ENCODE measurements at regions not wholly inside any gene's neighbourhood (a gene's known extent, or its start where the extent isn't known, plus 50 kb on each side); places are given as distances from the start of the nearest gene placed in this dataset.

DNA sequence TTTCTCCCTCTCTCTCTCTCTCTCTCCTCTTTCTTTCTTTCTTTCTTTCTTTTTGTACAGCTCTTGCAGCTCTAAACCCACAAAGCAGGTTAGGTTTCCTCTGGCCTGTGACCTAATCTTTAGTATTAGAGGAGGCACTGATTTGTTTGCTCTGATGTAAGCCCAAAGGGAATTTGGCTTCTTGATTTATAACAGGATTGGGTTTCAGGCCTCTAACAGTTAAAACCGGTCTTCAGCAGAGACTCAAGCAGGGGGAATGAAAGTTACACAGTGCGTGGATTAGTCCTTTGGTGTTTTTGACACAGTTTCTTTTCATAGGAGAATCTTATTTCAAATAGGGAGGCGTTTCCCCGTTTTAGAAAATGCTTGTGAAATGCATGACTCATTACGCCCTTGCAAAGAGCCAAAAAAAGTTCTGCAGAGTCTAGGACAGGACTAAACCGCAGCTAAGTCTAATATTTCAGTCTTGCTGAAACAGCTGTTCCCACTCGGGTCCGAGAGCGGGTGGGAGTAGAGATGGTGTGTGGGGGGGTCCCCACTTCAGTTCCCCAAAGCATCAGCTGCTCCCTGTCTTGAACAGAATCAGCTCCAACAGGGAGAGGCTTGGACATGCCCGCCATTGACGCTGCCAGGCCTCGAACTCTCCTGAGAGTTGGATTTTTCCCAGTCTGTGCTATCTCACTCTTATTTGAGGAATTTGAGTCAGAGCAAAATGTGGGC, 296.5 kb upstream of the PITRM1 start:
- TF ChIP-seq CTCF (conservative IDR thresholded peaks at IDR 0.05; ENCODE audit: low read depth, low read length) = no peak
- no peak for TF ChIP-seq EZH2 (IDR thresholded peaks at IDR 0.05; ENCODE audit: low read length, unreplicated experiment)
- no peak for TF ChIP-seq EZH2phosphoT487 (IDR thresholded peaks at IDR 0.05; ENCODE audit: borderline replicate concordance, low read length)

All from PC-3 (cell line).